ENCODE measurements at regions not wholly inside any gene's neighbourhood (a gene's known extent, or its start where the extent isn't known, plus 50 kb on each side); places are given as distances from the start of the nearest gene placed in this dataset.

- ChIA-PET CTCF (ENCODE audit: partially characterized antibody) (no interaction called here), POLR2A (ENCODE audit: partially characterized antibody) (no interaction called here)
- Histone ChIP-seq H3K79me1 (ENCODE audit: low read depth, low read length) (no peaks in the 10 kb centered on the region), H3K14ac (ENCODE audit: insufficient read length) (no peak overlapping the region), H4K5ac (ENCODE audit: insufficient read length, low read depth, low read length) (no peak overlapping the region), H2BK120ac (replicated peaks; ENCODE audit: low read depth, low read length) (no peak overlapping the region), H4K8ac (ENCODE audit: extremely low read depth, insufficient read depth, low read length) (no peak overlapping the region), H3K4me3 (ENCODE audit: extremely low read depth in 1 of 4, insufficient read depth in 2 of 4, low read depth in 3 of 4, low read length in 4 of 4) (no peak overlapping the region), H3K36me3 (ENCODE audit: control insufficient read depth in 2 of 4, insufficient read depth in 4 of 4, low read length in 3 of 4) (no peaks in the 10 kb centered on the region), H3K27me3 (replicated peaks in 1 of 4; ENCODE audit: control insufficient read depth in 3 of 4, extremely low read depth in 1 of 4, insufficient read depth in 3 of 4, low read length in 3 of 4) (no peaks in the 10 kb centered on the region), H3K79me2 (ENCODE audit: control insufficient read depth in 1 of 2, insufficient read depth in 2 of 2, low read length in 2 of 2) (no peaks in the 10 kb centered on the region), H3K9ac (replicated peaks in 1 of 4; ENCODE audit: extremely low read depth in 1 of 4, low read depth in 3 of 4, low read length in 3 of 4) (no peak overlapping the region), H3K56ac (replicated peaks; ENCODE audit: insufficient read length, low read depth, low read length) (no peak overlapping the region), H3K4me1 (replicated peaks in 1 of 4; ENCODE audit: control insufficient read depth in 3 of 4, insufficient read depth in 4 of 4, low read length in 3 of 4) (no peaks in the 10 kb centered on the region), H4K91ac (replicated peaks; ENCODE audit: insufficient read length, low read length) (no peak overlapping the region), H3K23ac (ENCODE audit: insufficient read length) (no peak overlapping the region), H2BK5ac (ENCODE audit: low read depth, low read length) (no peak overlapping the region), H3K18ac (ENCODE audit: extremely low read depth, low read length) (no peak overlapping the region), H2BK12ac (ENCODE audit: low read depth, low read length) (no peak overlapping the region), H2BK15ac (ENCODE audit: low read length) (no peak overlapping the region), H3K4me2 (ENCODE audit: insufficient read depth in 1 of 2, low read depth in 2 of 2, low read length in 2 of 2) (no peak overlapping the region), H2AK5ac (ENCODE audit: low read depth, low read length) (no peak overlapping the region), H2AFZ (ENCODE audit: low read length) (no peak overlapping the region), H2BK20ac (ENCODE audit: low read length) (no peak overlapping the region), H3K4ac (replicated peaks; ENCODE audit: insufficient read length, low read depth, low read length) (no peak overlapping the region), H3K23me2 (ENCODE audit: low read depth, low read length) (no peaks in the 10 kb centered on the region; the same call in 1 of the 2 replicates), H3K9me3 (ENCODE audit: insufficient read depth in 2 of 2, low read depth in 1 of 2, low read length in 1 of 2) (no peaks in the 10 kb centered on the region), H3K27ac (ENCODE audit: low read depth, low read length) (no peak overlapping the region), H4K20me1 (replicated peaks in 1 of 2; ENCODE audit: control insufficient read depth in 1 of 2, insufficient read depth in 2 of 2, low read length in 2 of 2) (no peaks in the 10 kb centered on the region)
- DNase-seq (ENCODE audit: low read depth in 1 of 2, low spot score in 2 of 2) (no peak), FAIRE-seq (no peak)
- no peak for TF ChIP-seq SIX5 (IDR thresholded peaks at IDR 0.05; ENCODE audit: low read depth, low read length)
- 93% methylated on average over 1 of the region's 1 CpG; no CpG with 5 or more reads in 1 of the 2 experiments for WGBS, 2 experiments (ENCODE audit: extremely low coverage in 1 of 2, insufficient coverage in 1 of 2, insufficient read length in 1 of 2, insufficient replicate concordance in 2 of 2, low coverage in 1 of 2, low lambda C conversion rate in 2 of 2, missing lambda C conversion rate in 1 of 2)
Observed at GRCh38 chr20:10915815-10916214, 242.0 kb upstream of the JAG1 start.

Measured in H1 (cell line).